Fibroblast of villous mesenchyme (primary cell): ENCODE measurements at regions not wholly inside any gene's neighbourhood (a gene's known extent, or its start where the extent isn't known, plus 50 kb on each side); places are given as distances from the start of the nearest gene placed in this dataset.

Experiments
- DNase-seq: peaks from one replicate; pipeline ENCODE4 v3.0.0-alpha.2; 2010; ENCODE audit warnings: low read depth
- H3K4me3 ChIP-seq: 2 replicates; pipeline ENCODE4 v1.5.1; 2011; ENCODE audit warnings: low read depth, mild to moderate bottlenecking, low read length
- TF ChIP-seq, protein P1 (sequence below): IDR thresholded peaks from 2 replicates; pipeline ENCODE4 v1.5.1; 2012; ENCODE audit warnings: low read depth, mild to moderate bottlenecking, low read length; ENCODE audit not compliant: insufficient read depth

DNA sequence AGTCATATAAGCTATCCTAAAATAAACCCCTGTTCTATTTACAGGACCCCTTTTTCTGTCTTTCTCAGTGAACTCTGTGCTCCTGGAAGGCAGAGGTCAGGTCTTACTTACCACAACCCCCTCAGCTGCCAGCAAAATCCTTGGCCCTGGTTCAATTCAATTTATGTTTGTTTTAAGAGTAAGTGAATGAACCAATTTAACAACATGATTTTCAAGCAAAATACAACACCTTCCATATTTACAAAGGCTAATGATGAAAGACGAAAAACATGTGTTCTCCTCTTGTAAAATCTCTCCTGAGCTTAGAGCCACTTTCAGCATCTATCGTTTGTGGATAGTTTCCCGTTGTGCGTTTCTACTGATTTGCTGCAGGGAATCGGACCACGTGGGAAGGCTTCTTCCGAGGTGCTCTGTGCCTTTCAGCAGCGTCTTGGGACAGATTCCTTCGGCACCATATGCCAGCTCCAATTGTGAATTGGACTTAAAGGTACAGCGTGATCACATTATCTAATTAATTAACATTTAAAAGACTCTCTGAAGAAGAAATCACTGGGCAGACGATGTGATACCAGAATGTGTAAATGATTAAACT, 411.7 kb downstream of the IRS2 start:
- TF ChIP-seq, protein P1, sequence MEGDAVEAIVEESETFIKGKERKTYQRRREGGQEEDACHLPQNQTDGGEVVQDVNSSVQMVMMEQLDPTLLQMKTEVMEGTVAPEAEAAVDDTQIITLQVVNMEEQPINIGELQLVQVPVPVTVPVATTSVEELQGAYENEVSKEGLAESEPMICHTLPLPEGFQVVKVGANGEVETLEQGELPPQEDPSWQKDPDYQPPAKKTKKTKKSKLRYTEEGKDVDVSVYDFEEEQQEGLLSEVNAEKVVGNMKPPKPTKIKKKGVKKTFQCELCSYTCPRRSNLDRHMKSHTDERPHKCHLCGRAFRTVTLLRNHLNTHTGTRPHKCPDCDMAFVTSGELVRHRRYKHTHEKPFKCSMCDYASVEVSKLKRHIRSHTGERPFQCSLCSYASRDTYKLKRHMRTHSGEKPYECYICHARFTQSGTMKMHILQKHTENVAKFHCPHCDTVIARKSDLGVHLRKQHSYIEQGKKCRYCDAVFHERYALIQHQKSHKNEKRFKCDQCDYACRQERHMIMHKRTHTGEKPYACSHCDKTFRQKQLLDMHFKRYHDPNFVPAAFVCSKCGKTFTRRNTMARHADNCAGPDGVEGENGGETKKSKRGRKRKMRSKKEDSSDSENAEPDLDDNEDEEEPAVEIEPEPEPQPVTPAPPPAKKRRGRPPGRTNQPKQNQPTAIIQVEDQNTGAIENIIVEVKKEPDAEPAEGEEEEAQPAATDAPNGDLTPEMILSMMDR = no peak

DNA sequence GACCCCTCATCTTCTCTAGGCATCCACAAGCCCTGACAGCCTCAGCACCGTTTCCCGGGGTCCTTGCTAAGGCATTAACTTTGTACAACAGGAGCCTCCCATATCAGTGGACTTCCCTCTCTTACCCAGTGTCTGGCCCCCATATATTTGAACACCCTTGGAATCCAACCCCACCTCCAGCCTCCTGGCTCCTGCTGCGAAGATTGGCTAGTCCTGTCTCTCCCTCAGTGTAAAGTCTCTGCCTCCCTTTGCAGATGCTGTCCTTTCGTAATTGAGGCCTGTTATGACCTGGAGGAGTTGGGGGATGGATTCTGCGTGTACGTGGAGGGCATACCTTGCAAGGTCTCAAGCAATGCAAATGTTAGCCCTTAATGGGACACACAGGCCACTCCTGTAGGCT, 413.7 kb downstream of the IRS2 start:
- no peak overlapping the region for H3K4me3 ChIP-seq
- no peak for DNase-seq
- TF ChIP-seq, protein P1 = no peak

More for the DNA sequence above, 411.7 kb downstream of the IRS2 start:
- no peak overlapping the region for H3K4me3 ChIP-seq
- DNase-seq = no peak

DNA sequence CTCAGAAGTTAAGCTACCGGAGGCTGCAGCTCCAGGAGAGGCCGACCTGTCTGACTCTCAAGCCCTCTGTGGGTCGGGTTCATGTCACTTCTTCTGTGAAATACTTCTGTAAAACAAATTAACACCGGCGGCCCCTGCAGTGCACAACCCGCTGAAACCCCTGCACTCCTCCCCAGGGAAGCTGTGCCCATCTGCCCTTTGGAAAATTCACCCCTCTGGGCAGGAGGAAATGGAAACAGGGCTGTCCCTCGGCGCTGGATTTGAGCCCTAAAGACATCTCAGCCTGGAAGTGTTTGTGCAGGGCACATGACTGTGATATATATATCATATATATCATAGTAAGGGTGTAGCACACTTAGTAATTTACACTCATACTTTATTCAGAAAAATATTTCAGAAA, 415.3 kb downstream of the IRS2 start:
- TF ChIP-seq, protein P1 = no peak
- DNase-seq = no peak
- no peak overlapping the region for H3K4me3 ChIP-seq

DNA sequence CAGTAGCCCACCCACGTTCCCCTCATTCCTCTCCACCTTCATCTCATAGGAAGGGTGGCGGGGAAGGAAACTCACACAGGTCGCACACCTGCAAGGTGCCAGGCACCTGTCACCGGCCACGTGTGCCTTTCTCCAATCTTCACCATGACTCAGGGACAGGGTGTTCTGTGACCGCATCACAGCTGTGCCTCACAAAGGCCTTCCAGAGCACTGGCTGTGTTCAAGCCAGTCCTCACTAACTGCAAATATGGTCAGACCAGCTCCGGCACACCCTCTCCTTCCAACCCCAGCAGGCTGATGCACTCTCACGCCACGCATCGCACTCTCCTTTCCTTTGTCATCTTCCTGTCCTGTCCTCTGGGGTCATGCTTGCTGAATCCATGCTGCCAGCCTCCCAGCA, 415.9 kb downstream of the IRS2 start:
- no peak for DNase-seq
- TF ChIP-seq, protein P1 = no peak
- no peak overlapping the region for H3K4me3 ChIP-seq

DNA sequence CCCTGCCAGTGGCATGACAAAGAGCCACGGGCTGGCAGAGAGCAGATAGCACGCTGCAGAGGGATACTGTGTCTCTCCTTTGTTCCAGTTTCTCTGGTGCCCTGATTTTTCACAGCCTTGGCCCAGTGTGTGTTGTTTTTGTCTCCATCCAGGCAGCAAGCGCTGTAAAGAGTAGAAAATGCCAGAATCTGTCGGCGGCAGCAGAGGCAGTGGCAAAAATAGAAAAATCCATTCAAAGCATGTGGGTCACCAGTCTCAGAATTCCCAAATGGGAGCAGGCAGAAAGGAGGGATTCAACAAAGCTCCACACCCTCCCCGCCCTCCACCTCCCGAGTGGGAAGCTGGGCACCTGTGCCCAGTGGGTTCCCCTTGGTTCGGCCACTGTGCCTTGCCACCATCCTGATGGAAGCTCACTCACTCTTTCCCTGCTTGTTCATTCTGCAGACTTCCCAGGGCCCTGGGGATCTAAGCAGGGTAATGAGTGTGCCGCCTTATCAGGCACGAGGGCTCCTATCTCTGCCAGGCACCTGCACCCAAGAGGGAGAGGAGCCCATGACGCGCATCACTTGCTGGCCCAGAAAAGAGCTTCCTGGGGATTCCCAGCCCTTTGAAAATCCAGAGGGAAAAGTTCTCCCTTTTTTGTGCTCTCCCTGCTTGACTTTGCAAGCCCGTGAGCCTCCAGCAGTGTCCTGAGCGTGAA, 416.9 kb downstream of the IRS2 start:
- TF ChIP-seq, protein P1 = no peak
- DNase-seq = no peak
- H3K4me3 ChIP-seq = no peak overlapping the region

DNA sequence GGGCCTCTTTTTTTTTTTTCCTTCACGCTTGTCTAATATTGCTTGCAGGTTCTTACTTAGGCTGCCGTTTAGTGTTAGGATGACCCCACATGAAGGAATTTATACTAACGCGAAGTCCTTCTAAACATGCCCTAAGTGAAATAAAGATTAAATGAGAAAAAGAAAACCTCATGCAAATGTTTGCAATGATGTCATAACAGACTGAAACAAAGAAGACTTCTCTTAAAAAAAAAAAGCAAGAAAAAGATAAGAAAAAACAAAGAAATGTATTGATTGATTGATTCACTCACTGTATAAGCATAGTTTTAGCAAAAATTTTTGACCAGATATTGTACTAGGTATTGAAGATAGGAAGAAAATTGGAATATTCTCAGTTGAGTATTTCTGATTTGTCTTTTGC, 418.2 kb downstream of the IRS2 start:
- no peak for DNase-seq
- TF ChIP-seq, protein P1 = no peak
- no peak overlapping the region for H3K4me3 ChIP-seq
